Uterus (tissue), 3 donors: ENCODE measurements at regions not wholly inside any gene's neighbourhood (a gene's known extent, or its start where the extent isn't known, plus 50 kb on each side); places are given as distances from the start of the nearest gene placed in this dataset.

Experiments
- DNase-seq, 2 donors: peaks; one replicate each; pipeline ENCODE4 v3.0.0-alpha.2; 2019 to 2020
- H3K27ac ChIP-seq, 2 donors: fragments of 200-600 bp; sonication (generic); 1 replicate in 1 of 2; 2 replicates in 1 of 2; pipeline ENCODE4 v1.5.1; 2016 to 2018
- H3K27me3 ChIP-seq, 2 donors: fragments of 200-600 bp; sonication (generic); one replicate each; pipeline ENCODE4 v1.5.1; 2018 to 2019; ENCODE audit warnings: control low read depth in 1 of 2
- H3K36me3 ChIP-seq, 2 donors: fragments of 200-600 bp; sonication (generic); one replicate each; pipeline ENCODE4 v1.5.1; 2019; ENCODE audit warnings: control low read depth in 1 of 2
- H3K4me1 ChIP-seq, 2 donors: fragments of 200-600 bp; sonication (generic); one replicate each; pipeline ENCODE4 v1.5.1; 2018 to 2019; ENCODE audit warnings: control low read depth in 1 of 2
- H3K4me3 ChIP-seq, 2 donors: fragments of 200-600 bp; sonication (generic); 1 replicate in 1 of 2; 2 replicates in 1 of 2; pipeline ENCODE4 v1.5.1; 2018 to 2019; ENCODE audit warnings: mild to moderate bottlenecking in 1 of 2
- H3K9me3 ChIP-seq, 2 donors: fragments of 200-600 bp; sonication (generic); one replicate each; pipeline ENCODE4 v1.5.1; 2019; ENCODE audit warnings: control low read depth in 1 of 2
- POLR2A ChIP-seq, 2 donors: fragments of 450-650 bp; IDR thresholded peaks; one replicate each; pipeline ENCODE4 v1.6.1; 2016; ENCODE audit warnings: antibody characterized with exemption in 2 of 2, mild to moderate bottlenecking in 1 of 2, moderate library complexity in 1 of 2
- intact Hi-C: fragments of 100-400 bp; cut with DNase I; formaldehyde crosslinking; loops from one replicate; pipeline ENCODE4 v1.15.1; 2023; ENCODE audit warnings: low total_unique reads
- TF ChIP-seq, protein P1 (sequence below), 4 experiments: fragments of 200-600 bp in 2 of 4; fragments of 450-650 bp in 2 of 4; sonication (generic) in 2 of 4; IDR thresholded peaks; one replicate each; pipeline ENCODE4 v1.5.1; 2016 to 2019; ENCODE audit warnings: antibody characterized with exemption in 4 of 4, mild to moderate bottlenecking in 2 of 4, moderate library complexity in 1 of 4
- donor health status: DM: yes; HTN: yes; CAD: no.

DNA sequence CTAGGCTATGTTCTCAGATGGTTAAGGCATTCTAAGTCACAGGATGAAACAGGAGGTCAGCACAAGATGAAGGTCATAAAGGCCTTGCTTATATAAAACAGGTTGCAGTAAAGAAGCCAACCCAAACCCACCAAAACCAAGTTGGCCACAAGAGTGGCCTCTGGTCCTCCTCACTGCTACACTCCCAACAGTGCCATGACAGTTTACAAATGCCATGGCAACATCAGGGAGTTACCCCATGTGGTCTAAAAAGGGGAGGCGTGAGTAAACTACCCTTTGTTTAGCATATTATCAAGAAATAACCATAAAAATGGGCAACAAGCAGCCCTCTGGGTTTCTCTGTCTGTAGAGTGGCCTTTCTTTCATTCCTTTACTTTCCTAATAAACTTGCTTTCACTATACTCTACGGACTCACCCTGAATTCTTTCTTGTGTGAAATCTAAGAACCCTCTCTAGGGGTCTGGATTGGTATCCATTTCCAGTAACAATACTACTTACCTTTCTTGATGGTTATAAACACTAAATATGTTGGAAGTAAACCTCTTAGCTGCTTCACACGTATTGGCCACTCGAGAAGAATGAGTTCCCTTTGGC is 1237.9 kb downstream of the FAM181B start:
- no peaks in the 10 kb centered on the region for H3K36me3 ChIP-seq
- H3K27ac ChIP-seq = no peak overlapping the region
- H3K4me3 ChIP-seq = no peak overlapping the region
- no peaks in the 10 kb centered on the region for H3K9me3 ChIP-seq
- H3K4me1 ChIP-seq = no peaks in the 10 kb centered on the region
- TF ChIP-seq, protein P1, sequence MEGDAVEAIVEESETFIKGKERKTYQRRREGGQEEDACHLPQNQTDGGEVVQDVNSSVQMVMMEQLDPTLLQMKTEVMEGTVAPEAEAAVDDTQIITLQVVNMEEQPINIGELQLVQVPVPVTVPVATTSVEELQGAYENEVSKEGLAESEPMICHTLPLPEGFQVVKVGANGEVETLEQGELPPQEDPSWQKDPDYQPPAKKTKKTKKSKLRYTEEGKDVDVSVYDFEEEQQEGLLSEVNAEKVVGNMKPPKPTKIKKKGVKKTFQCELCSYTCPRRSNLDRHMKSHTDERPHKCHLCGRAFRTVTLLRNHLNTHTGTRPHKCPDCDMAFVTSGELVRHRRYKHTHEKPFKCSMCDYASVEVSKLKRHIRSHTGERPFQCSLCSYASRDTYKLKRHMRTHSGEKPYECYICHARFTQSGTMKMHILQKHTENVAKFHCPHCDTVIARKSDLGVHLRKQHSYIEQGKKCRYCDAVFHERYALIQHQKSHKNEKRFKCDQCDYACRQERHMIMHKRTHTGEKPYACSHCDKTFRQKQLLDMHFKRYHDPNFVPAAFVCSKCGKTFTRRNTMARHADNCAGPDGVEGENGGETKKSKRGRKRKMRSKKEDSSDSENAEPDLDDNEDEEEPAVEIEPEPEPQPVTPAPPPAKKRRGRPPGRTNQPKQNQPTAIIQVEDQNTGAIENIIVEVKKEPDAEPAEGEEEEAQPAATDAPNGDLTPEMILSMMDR (IDR thresholded peaks at IDR 0.05) = no peak
- no peak for TF ChIP-seq POLR2A (IDR thresholded peaks at IDR 0.05)
- intact Hi-C loops = no loop called here
- DNase-seq = no peak
- H3K27me3 ChIP-seq = no peaks in the 10 kb centered on the region

DNA sequence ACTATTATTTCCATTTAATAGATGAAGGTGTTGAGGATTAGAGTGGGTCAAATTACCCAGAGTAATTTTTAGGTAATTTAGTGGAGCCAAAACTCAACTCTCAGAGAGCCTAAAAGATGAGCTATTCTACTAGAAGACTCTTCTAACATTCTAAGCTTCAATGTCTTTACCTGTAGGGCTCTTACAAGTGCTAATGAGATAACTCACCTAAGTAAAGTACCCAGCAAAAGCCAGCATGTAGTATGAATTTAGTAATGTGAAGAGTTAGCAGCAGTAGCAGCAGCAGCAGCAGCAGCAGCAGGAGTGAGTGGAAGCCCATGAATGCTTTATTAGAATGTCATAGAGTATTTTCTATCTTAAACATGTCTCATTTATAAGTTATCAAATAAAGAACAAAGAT is 1239.2 kb downstream of the FAM181B start:
- Histone ChIP-seq H3K27ac (no peak overlapping the region), H3K4me1 (no peaks in the 10 kb centered on the region), H3K36me3 (no peaks in the 10 kb centered on the region), H3K4me3 (no peak overlapping the region), H3K27me3 (no peaks in the 10 kb centered on the region), H3K9me3 (no peaks in the 10 kb centered on the region)
- no peak for TF ChIP-seq POLR2A (IDR thresholded peaks at IDR 0.05)
- TF ChIP-seq, protein P1 (IDR thresholded peaks at IDR 0.05) = no peak
- intact Hi-C loops = no loop called here
- no peak for DNase-seq

DNA sequence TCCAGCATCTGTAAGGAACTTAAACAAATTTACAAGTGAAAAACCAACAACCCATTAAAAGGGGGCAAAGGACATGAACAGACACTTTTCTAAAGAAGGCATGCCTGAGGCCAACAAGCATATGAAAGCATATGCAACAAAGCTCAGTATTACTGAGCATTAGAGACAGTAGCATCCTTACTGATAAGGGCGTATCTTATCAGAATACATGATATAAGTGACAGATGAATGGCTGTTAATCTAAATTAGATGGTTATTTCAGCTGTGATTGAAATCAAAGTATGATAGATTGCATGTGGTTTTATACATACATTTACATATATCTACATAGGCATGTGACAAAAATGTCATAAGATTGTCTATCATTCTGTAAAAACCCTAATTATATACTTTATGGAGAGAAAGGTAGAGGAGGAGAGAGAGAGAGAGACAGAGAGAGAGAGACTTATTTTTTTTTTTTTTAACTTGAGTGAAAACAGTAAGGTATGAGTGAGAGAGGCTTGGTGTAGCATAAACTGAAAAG is 1240.7 kb downstream of the FAM181B start:
- DNase-seq = no peak
- intact Hi-C loops = no loop called here
- Histone ChIP-seq H3K27ac (no peak overlapping the region), H3K4me3 (no peak overlapping the region), H3K9me3 (no peaks in the 10 kb centered on the region), H3K4me1 (no peaks in the 10 kb centered on the region), H3K36me3 (no peaks in the 10 kb centered on the region), H3K27me3 (no peaks in the 10 kb centered on the region)
- TF ChIP-seq POLR2A (IDR thresholded peaks at IDR 0.05) = no peak
- TF ChIP-seq, protein P1 (IDR thresholded peaks at IDR 0.05) = no peak

DNA sequence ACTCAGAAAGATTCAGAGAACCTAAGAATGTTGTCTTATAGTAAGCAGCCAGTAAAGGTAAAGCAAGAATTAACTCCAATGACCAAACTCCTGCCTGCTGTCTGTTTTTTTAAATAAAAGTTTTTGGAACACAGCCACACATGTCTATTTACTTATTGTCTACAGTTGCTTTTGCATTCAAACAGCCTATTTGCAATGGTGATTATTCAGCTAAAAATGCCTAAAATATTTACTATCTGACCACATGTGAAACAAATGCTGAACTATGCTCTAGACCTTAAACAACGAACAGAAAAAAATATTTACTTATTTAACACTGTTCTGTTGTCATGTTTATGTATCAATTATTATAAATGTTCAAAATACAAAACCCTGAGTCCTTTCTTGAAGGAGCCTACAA is 1246.6 kb downstream of the FAM181B start:
- intact Hi-C loops = no loop called here
- TF ChIP-seq POLR2A (IDR thresholded peaks at IDR 0.05) = no peak
- TF ChIP-seq, protein P1 (IDR thresholded peaks at IDR 0.05) = no peak
- DNase-seq = no peak
- no peak overlapping the region for H3K27ac ChIP-seq
- H3K9me3 ChIP-seq = no peaks in the 10 kb centered on the region
- no peaks in the 10 kb centered on the region for H3K4me1 ChIP-seq
- H3K27me3 ChIP-seq = no peaks in the 10 kb centered on the region
- no peaks in the 10 kb centered on the region for H3K36me3 ChIP-seq
- no peak overlapping the region for H3K4me3 ChIP-seq

DNA sequence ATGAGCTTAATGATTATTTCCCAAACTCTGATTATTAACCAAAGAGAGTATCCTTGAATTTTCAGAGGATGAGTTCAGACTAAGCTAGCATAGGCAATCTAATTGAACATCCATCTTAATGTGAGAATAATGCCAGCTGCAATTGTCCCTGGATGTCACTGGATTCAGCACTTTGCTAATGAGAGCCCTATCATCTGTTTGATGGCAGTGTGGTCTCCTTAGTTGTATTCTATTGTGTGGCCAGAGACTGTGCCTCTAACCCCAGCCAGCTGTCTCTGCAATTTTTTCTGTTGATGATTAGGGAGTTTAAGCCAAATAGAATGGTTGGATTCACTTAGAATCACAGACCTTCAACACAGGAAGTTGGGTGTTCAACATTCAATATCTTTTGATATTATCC is 1249.5 kb downstream of the FAM181B start:
- no peak for DNase-seq
- no peaks in the 10 kb centered on the region for H3K4me1 ChIP-seq
- TF ChIP-seq POLR2A (IDR thresholded peaks at IDR 0.05) = no peak
- TF ChIP-seq, protein P1 (IDR thresholded peaks at IDR 0.05) = no peak
- intact Hi-C loops = no loop called here
- no peak overlapping the region for H3K27ac ChIP-seq
- H3K27me3 ChIP-seq = no peaks in the 10 kb centered on the region
- H3K9me3 ChIP-seq = no peaks in the 10 kb centered on the region
- H3K36me3 ChIP-seq = no peaks in the 10 kb centered on the region
- no peak overlapping the region for H3K4me3 ChIP-seq
